Liver (tissue), 8 donors: ENCODE measurements at regions not wholly inside any gene's neighbourhood (a gene's known extent, or its start where the extent isn't known, plus 50 kb on each side); places are given as distances from the start of the nearest gene placed in this dataset.

ENCODE experiments used
- DNase-seq: peaks from one replicate; pipeline ENCODE4 v3.0.0-alpha.2; 2017; ENCODE audit warnings: low spot score
- H3K27ac ChIP-seq, 2 donors: one replicate each; pipeline ENCODE4 v1.7.0; 2013; ENCODE audit warnings: inconsistent platforms in 2 of 2, low read length in 2 of 2, control low read depth in 1 of 2, low read depth in 1 of 2, mild to moderate bottlenecking in 1 of 2
- H3K27me3 ChIP-seq, 4 donors: one replicate each; pipeline versions ENCODE4 v1.6.1 to v1.7.0; 2013; ENCODE audit warnings: low read length in 3 of 4, inconsistent platforms in 1 of 4, mild to moderate bottlenecking in 1 of 4, moderate library complexity in 1 of 4; ENCODE audit not compliant: control insufficient read depth in 4 of 4, insufficient read depth in 4 of 4
- H3K36me3 ChIP-seq, 4 donors: one replicate each; pipeline versions ENCODE4 v1.6.1 to v1.7.0; 2013; ENCODE audit warnings: low read length in 3 of 4, mild to moderate bottlenecking in 3 of 4, low read depth in 1 of 4, moderate library complexity in 1 of 4; ENCODE audit not compliant: control insufficient read depth in 4 of 4, insufficient read depth in 3 of 4
- H3K4me1 ChIP-seq, 4 donors: one replicate each; pipeline versions ENCODE4 v1.6.1 to v1.7.0; 2013; ENCODE audit warnings: low read length in 3 of 4, mild to moderate bottlenecking in 3 of 4, moderate library complexity in 1 of 4; ENCODE audit not compliant: control insufficient read depth in 4 of 4, insufficient read depth in 4 of 4
- H3K4me3 ChIP-seq, 3 donors: one replicate each; pipeline versions ENCODE4 v1.6.1 to v1.7.0; 2013; ENCODE audit warnings: low read length in 3 of 3, control low read depth in 1 of 3, low read depth in 1 of 3, mild to moderate bottlenecking in 1 of 3
- H3K9ac ChIP-seq, 2 donors: one replicate each; pipeline ENCODE4 v1.7.0; 2013; ENCODE audit warnings: low read length in 2 of 2, mild to moderate bottlenecking in 2 of 2, moderate library complexity in 2 of 2, control low read depth in 1 of 2, low read depth in 1 of 2
- H3K9me3 ChIP-seq, 4 donors: one replicate each; pipeline versions ENCODE4 v1.6.1 to v1.7.0; 2013; ENCODE audit warnings: low read length in 3 of 4; ENCODE audit not compliant: control insufficient read depth in 4 of 4
- ATF3 ChIP-seq: IDR thresholded peaks from 2 replicates; pipeline ENCODE4 v1.6.1; 2016; ENCODE audit warnings: antibody characterized with exemption
- EGR1 ChIP-seq, 2 donors: IDR thresholded peaks; 2 replicates each; pipeline ENCODE4 v1.6.1; 2016 to 2018; ENCODE audit warnings: antibody characterized with exemption in 2 of 2, low read depth in 2 of 2
- GABPA ChIP-seq, 2 donors: IDR thresholded peaks in 1 of 2; conservative IDR thresholded peaks in 1 of 2; 2 replicates each; pipeline ENCODE4 v1.6.1; 2016; ENCODE audit warnings: antibody characterized with exemption in 2 of 2, mild to moderate bottlenecking in 1 of 2, moderate library complexity in 1 of 2
- HNF4A ChIP-seq, 2 donors: conservative IDR thresholded peaks; 2 replicates each; pipeline ENCODE4 v1.6.1; 2016; ENCODE audit warnings: antibody characterized with exemption in 2 of 2, mild to moderate bottlenecking in 2 of 2
- JUND ChIP-seq, 2 donors: IDR thresholded peaks; 2 replicates each; pipeline ENCODE4 v1.6.1; 2016; ENCODE audit warnings: antibody characterized with exemption in 2 of 2
- REST ChIP-seq: IDR thresholded peaks from 2 replicates; pipeline ENCODE4 v1.6.1; 2016; ENCODE audit warnings: antibody characterized with exemption, mild to moderate bottlenecking
- RXRA ChIP-seq, 2 donors: IDR thresholded peaks; 2 replicates each; pipeline ENCODE4 v1.6.1; 2017 to 2018; ENCODE audit warnings: antibody characterized with exemption in 2 of 2, mild to moderate bottlenecking in 1 of 2
- SP1 ChIP-seq: IDR thresholded peaks from 2 replicates; pipeline ENCODE4 v1.6.1; 2018; ENCODE audit warnings: antibody characterized with exemption, mild to moderate bottlenecking
- YY1 ChIP-seq: IDR thresholded peaks from 2 replicates; pipeline ENCODE4 v1.6.1; 2016; ENCODE audit warnings: antibody characterized with exemption, mild to moderate bottlenecking
- WGBS: extraction: QIAGEN DNeasy Blood & Tissue Kit; methylation state at CpG from one replicate; pipeline ENCODE4 v1.1.7; 2013; 5-methylcytosine and 5-hydroxymethylcytosine counted together
- TF ChIP-seq, protein P1 (sequence below): IDR thresholded peaks from 2 replicates; pipeline ENCODE4 v1.6.1; 2016; ENCODE audit warnings: antibody characterized with exemption
- TF ChIP-seq, protein P2 (sequence below): fragments of 150-350 bp; IDR thresholded peaks from 2 replicates; pipeline ENCODE4 v1.5.1; 2017; ENCODE audit warnings: improper control_type of control experiment, low read depth, low read length; ENCODE audit not compliant: missing input control
- TF ChIP-seq, protein P3 (sequence below): IDR thresholded peaks from 2 replicates; pipeline ENCODE4 v1.6.1; 2016; ENCODE audit warnings: antibody characterized with exemption
- donor health status: healthy.
- donor health status: healthy.
- donor health status: healthy.
- donor health status: healthy.
- donor health status: healthy.

- Histone ChIP-seq H3K4me1 (no peaks in the 10 kb centered on the region), H3K27ac (no peak overlapping the region), H3K27me3 (peaks cover 0 to 7% (median 0%) of the 10 kb centered on the region in 4 donors), H3K4me3 (no peak overlapping the region), H3K9ac (no peak overlapping the region), H3K36me3 (no peaks in the 10 kb centered on the region), H3K9me3 (no peaks in the 10 kb centered on the region)
- DNase-seq, result no peak
- TF ChIP-seq HNF4A (conservative IDR thresholded peaks at IDR 0.05), result no peak
- no peak for TF ChIP-seq YY1
- TF ChIP-seq, protein P1, sequence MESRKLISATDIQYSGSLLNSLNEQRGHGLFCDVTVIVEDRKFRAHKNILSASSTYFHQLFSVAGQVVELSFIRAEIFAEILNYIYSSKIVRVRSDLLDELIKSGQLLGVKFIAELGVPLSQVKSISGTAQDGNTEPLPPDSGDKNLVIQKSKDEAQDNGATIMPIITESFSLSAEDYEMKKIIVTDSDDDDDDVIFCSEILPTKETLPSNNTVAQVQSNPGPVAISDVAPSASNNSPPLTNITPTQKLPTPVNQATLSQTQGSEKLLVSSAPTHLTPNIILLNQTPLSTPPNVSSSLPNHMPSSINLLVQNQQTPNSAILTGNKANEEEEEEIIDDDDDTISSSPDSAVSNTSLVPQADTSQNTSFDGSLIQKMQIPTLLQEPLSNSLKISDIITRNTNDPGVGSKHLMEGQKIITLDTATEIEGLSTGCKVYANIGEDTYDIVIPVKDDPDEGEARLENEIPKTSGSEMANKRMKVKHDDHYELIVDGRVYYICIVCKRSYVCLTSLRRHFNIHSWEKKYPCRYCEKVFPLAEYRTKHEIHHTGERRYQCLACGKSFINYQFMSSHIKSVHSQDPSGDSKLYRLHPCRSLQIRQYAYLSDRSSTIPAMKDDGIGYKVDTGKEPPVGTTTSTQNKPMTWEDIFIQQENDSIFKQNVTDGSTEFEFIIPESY, result no peak
- no peak for TF ChIP-seq RXRA (IDR thresholded peaks at IDR 0.05)
- TF ChIP-seq REST, result no peak
- no peak for TF ChIP-seq EGR1 (IDR thresholded peaks at IDR 0.05; ENCODE audit: low read depth in 2 of 2)
- WGBS, result 59% methylated on average over 3 of the region's 3 CpGs
These were observed 155.0 kb downstream of the QDPR start for GRCh38 chr4:17356926-17357325.

GRCh38 chr4:17352357-17352756 lies 159.5 kb downstream of the QDPR start:
- Histone ChIP-seq H3K9me3 (no peaks in the 10 kb centered on the region), H3K36me3 (no peaks in the 10 kb centered on the region), H3K4me1 (no peaks in the 10 kb centered on the region), H3K4me3 (no peak overlapping the region), H3K27ac (no peak overlapping the region), H3K27me3 (peaks cover 0 to 7% (median 0%) of the 10 kb centered on the region in 4 donors), H3K9ac (no peak overlapping the region)
- no peak for DNase-seq
- 85% methylated on average over 5 of the region's 5 CpGs for WGBS
- TF ChIP-seq, protein P2, sequence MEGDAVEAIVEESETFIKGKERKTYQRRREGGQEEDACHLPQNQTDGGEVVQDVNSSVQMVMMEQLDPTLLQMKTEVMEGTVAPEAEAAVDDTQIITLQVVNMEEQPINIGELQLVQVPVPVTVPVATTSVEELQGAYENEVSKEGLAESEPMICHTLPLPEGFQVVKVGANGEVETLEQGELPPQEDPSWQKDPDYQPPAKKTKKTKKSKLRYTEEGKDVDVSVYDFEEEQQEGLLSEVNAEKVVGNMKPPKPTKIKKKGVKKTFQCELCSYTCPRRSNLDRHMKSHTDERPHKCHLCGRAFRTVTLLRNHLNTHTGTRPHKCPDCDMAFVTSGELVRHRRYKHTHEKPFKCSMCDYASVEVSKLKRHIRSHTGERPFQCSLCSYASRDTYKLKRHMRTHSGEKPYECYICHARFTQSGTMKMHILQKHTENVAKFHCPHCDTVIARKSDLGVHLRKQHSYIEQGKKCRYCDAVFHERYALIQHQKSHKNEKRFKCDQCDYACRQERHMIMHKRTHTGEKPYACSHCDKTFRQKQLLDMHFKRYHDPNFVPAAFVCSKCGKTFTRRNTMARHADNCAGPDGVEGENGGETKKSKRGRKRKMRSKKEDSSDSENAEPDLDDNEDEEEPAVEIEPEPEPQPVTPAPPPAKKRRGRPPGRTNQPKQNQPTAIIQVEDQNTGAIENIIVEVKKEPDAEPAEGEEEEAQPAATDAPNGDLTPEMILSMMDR, result no peak
- TF ChIP-seq GABPA (IDR thresholded peaks at IDR 0.05 in 1 of 2, conservative IDR thresholded peaks at IDR 0.05 in 1 of 2) (no peak), JUND (IDR thresholded peaks at IDR 0.05) (no peak), ATF3 (no peak), RXRA (IDR thresholded peaks at IDR 0.05) (no peak), SP1 (no peak)
- TF ChIP-seq, protein P3, sequence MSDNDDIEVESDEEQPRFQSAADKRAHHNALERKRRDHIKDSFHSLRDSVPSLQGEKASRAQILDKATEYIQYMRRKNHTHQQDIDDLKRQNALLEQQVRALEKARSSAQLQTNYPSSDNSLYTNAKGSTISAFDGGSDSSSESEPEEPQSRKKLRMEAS, result no peak
